ENCODE measurements at regions not wholly inside any gene's neighbourhood (a gene's known extent, or its start where the extent isn't known, plus 50 kb on each side); places are given as distances from the start of the nearest gene placed in this dataset.

DNA sequence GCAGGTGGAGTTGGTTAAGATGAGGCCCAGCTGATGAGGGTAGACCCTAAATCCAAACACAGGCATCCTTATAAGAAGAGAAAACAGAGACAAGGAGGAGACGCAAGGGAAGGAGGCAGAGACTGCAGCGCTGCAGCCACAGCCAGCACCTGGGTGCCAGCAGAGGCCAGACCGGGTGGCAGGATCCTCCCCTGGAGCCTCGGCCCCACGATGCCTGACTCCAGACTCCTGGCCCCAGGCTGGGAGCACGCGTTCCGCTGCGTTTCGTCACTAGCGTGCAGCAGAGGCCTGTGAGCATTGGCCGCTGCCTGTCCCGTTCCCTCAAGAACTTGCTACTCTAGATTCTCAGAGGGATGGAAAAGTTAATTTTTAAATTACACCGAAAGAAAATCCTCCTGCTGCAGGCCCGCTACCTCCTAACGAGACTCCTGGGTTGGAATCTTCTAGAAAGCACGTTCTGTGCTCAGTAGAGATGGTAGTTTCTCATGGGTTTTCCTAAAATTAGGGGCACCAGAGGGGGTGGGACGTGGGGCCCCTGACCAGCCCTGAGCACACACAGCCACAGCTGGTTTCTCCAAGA, 57.7 kb upstream of the FBRSL1 start:
- H3K4me3 Mint-ChIP-seq: no peak overlapping the region
- H3K27ac Mint-ChIP-seq: no peak overlapping the region
- Histone ChIP-seq H3K18ac (ENCODE audit: insufficient read length, low read depth, low read length) (no peak overlapping the region), H4K20me1 (ENCODE audit: control insufficient read depth, insufficient read depth, insufficient read length) (peaks cover 4% of the 10 kb centered on the region), H2BK15ac (ENCODE audit: low read depth, low read length) (no peak overlapping the region), H2AFZ (ENCODE audit: low read length) (no peak overlapping the region), H2BK5ac (ENCODE audit: insufficient read length, low read length) (no peak overlapping the region), H3K4me1 (ENCODE audit: insufficient read depth, low read length) (peaks cover 3% of the 10 kb centered on the region; the same call in 1 of the 2 replicates), H4K8ac (replicated peaks; ENCODE audit: insufficient read length, low read depth, low read length) (no peak overlapping the region), H3K4ac (ENCODE audit: low read depth, low read length) (no peak overlapping the region), H2BK12ac (ENCODE audit: insufficient read length, low read depth, low read length) (no peak overlapping the region), H3K27me3 (ENCODE audit: insufficient read depth, low read length) (peaks cover 14% of the 10 kb centered on the region; the same call in 1 of the 2 replicates), H3K27ac (ENCODE audit: insufficient read length, low read depth, low read length) (no peak overlapping the region), H3K9me3 (ENCODE audit: control insufficient read depth, low read depth, low read length) (no peaks in the 10 kb centered on the region), H3K14ac (ENCODE audit: insufficient read depth, low read length) (no peak overlapping the region), H3K79me1 (ENCODE audit: insufficient read depth, low read depth, low read length, poor library complexity, severe bottlenecking) (no peaks in the 10 kb centered on the region), H4K5ac (ENCODE audit: insufficient read length, low read depth, low read length) (no peak overlapping the region), H4K91ac (ENCODE audit: insufficient read length, low read depth, low read length) (no peak overlapping the region), H3K56ac (ENCODE audit: insufficient read length, low read depth, low read length) (no peak overlapping the region), H3K23ac (ENCODE audit: insufficient read length, low read depth, low read length) (no peak overlapping the region), H3K23me2 (ENCODE audit: insufficient read length, low read depth, low read length, poor library complexity, severe bottlenecking) (no peaks in the 10 kb centered on the region), H2BK120ac (ENCODE audit: low read depth, low read length, poor library complexity, severe bottlenecking) (no peak overlapping the region), H3T11ph (ENCODE audit: low read length) (no peak overlapping the region), H2BK20ac (ENCODE audit: low read depth, low read length, poor library complexity, severe bottlenecking) (no peak overlapping the region), H3K79me2 (ENCODE audit: insufficient read depth, low read length) (no peaks in the 10 kb centered on the region), H3K9ac (ENCODE audit: extremely low read depth, insufficient read length, low read length) (no peak overlapping the region), H2AK5ac (ENCODE audit: insufficient read length, low read length) (no peak overlapping the region), H3K4me2 (ENCODE audit: insufficient read depth, insufficient read length, low read length) (no peak overlapping the region)
- DNase-seq: no peak
- H3K4me1 Mint-ChIP-seq: peaks cover 18 to 40% of the 10 kb centered on the region in 2 experiments
- TF ChIP-seq, protein P1, sequence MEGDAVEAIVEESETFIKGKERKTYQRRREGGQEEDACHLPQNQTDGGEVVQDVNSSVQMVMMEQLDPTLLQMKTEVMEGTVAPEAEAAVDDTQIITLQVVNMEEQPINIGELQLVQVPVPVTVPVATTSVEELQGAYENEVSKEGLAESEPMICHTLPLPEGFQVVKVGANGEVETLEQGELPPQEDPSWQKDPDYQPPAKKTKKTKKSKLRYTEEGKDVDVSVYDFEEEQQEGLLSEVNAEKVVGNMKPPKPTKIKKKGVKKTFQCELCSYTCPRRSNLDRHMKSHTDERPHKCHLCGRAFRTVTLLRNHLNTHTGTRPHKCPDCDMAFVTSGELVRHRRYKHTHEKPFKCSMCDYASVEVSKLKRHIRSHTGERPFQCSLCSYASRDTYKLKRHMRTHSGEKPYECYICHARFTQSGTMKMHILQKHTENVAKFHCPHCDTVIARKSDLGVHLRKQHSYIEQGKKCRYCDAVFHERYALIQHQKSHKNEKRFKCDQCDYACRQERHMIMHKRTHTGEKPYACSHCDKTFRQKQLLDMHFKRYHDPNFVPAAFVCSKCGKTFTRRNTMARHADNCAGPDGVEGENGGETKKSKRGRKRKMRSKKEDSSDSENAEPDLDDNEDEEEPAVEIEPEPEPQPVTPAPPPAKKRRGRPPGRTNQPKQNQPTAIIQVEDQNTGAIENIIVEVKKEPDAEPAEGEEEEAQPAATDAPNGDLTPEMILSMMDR (conservative IDR thresholded peaks at IDR 0.05): no peak
- peaks cover 97% of the 10 kb centered on the region for H3K27me3 Mint-ChIP-seq (ENCODE audit: low read depth)
- no CpG with 5 or more reads among the region's 18 CpGs for WGBS (ENCODE audit: extremely low coverage, insufficient read length, low lambda C conversion rate)
- peaks cover 5 to 18% (median 7%) of the 10 kb centered on the region in 3 experiments for H3K36me3 Mint-ChIP-seq (ENCODE audit: insufficient read depth in 1 of 3, low read depth in 3 of 3)
- H3K9me3 Mint-ChIP-seq: peaks cover 12 to 16% of the 10 kb centered on the region in 2 experiments
